H9 (cell line): ENCODE measurements at regions not wholly inside any gene's neighbourhood (a gene's known extent, or its start where the extent isn't known, plus 50 kb on each side); places are given as distances from the start of the nearest gene placed in this dataset.

Experiments used
- DNase-seq: peaks from one replicate; pipeline ENCODE4 v3.0.0-alpha.2; 2017
- H2AFZ ChIP-seq: one replicate; pipeline ENCODE4 v1.6.1; 2013; ENCODE audit warnings: mild to moderate bottlenecking, low read length, control low read depth, moderate library complexity
- H2AK5ac ChIP-seq: 2 replicates; pipeline ENCODE4 v1.6.1; 2013; ENCODE audit warnings: low read length, control low read depth, mixed read lengths; ENCODE audit not compliant: insufficient read length
- H2BK120ac ChIP-seq: one replicate; pipeline ENCODE4 v1.6.1; 2013; ENCODE audit warnings: low read depth, mild to moderate bottlenecking, low read length, control low read depth, inconsistent platforms; ENCODE audit not compliant: poor library complexity, severe bottlenecking
- H2BK12ac ChIP-seq: 2 replicates; pipeline ENCODE4 v1.6.1; 2013; ENCODE audit warnings: low read length, control low read depth, mixed read lengths, low read depth; ENCODE audit not compliant: insufficient read length
- H2BK15ac ChIP-seq: 2 replicates; pipeline ENCODE4 v1.6.1; 2013; ENCODE audit warnings: low read depth, low read length, control low read depth
- H2BK20ac ChIP-seq: one replicate; pipeline ENCODE4 v1.6.1; 2013; ENCODE audit warnings: low read depth, mild to moderate bottlenecking, low read length, control low read depth, inconsistent platforms; ENCODE audit not compliant: poor library complexity, severe bottlenecking
- H2BK5ac ChIP-seq: 2 replicates; pipeline ENCODE4 v1.6.1; 2013; ENCODE audit warnings: low read length, control low read depth, mixed read lengths; ENCODE audit not compliant: insufficient read length
- H3K14ac ChIP-seq: 2 replicates; pipeline ENCODE4 v1.6.1; 2013; ENCODE audit warnings: low read length, control low read depth; ENCODE audit not compliant: insufficient read depth
- H3K18ac ChIP-seq: 2 replicates; pipeline ENCODE4 v1.6.1; 2013; ENCODE audit warnings: low read depth, mild to moderate bottlenecking, mixed read lengths, low read length, control low read depth; ENCODE audit not compliant: insufficient read length
- H3K23ac ChIP-seq: 2 replicates; pipeline ENCODE4 v1.6.1; 2013; ENCODE audit warnings: low read length, control low read depth, mixed read lengths, low read depth; ENCODE audit not compliant: insufficient read length
- H3K23me2 ChIP-seq: 2 replicates; pipeline ENCODE4 v1.6.1; 2013; ENCODE audit warnings: low read depth, mild to moderate bottlenecking, mixed read lengths, low read length, control low read depth; ENCODE audit not compliant: insufficient read length, poor library complexity, severe bottlenecking
- H3K27ac ChIP-seq: 2 replicates; pipeline ENCODE4 v1.5.1; 2013; ENCODE audit warnings: low read length, control low read depth, mixed read lengths, low read depth; ENCODE audit not compliant: insufficient read length
- H3K27me3 ChIP-seq: 2 replicates; pipeline ENCODE4 v1.6.1; 2013; ENCODE audit warnings: low read length, control low read depth, inconsistent platforms; ENCODE audit not compliant: insufficient read depth
- H3K4ac ChIP-seq: 2 replicates; pipeline ENCODE4 v1.6.1; 2013; ENCODE audit warnings: low read depth, mild to moderate bottlenecking, control low read depth, inconsistent platforms, low read length, moderate library complexity
- H3K4me1 ChIP-seq: 2 replicates; pipeline ENCODE4 v1.6.1; 2013; ENCODE audit warnings: low read length, control low read depth, inconsistent platforms; ENCODE audit not compliant: insufficient read depth
- H3K4me2 ChIP-seq: 2 replicates; pipeline ENCODE4 v1.6.1; 2013; ENCODE audit warnings: low read length, control low read depth, mixed read lengths; ENCODE audit not compliant: insufficient read length, insufficient read depth
- H3K56ac ChIP-seq: 2 replicates; pipeline ENCODE4 v1.6.1; 2013; ENCODE audit warnings: low read depth, mild to moderate bottlenecking, mixed read lengths, low read length, control low read depth; ENCODE audit not compliant: insufficient read length
- H3K79me1 ChIP-seq: 2 replicates; pipeline ENCODE4 v1.6.1; 2013; ENCODE audit warnings: low read depth, mild to moderate bottlenecking, moderate library complexity, low read length, control low read depth, inconsistent platforms; ENCODE audit not compliant: insufficient read depth, poor library complexity, severe bottlenecking
- H3K79me2 ChIP-seq: 2 replicates; pipeline ENCODE4 v1.6.1; 2013; ENCODE audit warnings: low read length, control low read depth, inconsistent platforms; ENCODE audit not compliant: insufficient read depth
- H3K9ac ChIP-seq: 2 replicates; pipeline ENCODE4 v1.6.1; 2013; ENCODE audit warnings: low read length, control low read depth, mixed read lengths; ENCODE audit not compliant: insufficient read length; ENCODE audit errors: extremely low read depth
- H3K9me3 ChIP-seq: one replicate; pipeline ENCODE4 v1.6.1; 2013; ENCODE audit warnings: low read depth, low read length, inconsistent platforms; ENCODE audit not compliant: control insufficient read depth
- H3T11ph ChIP-seq: one replicate; pipeline ENCODE4 v1.6.1; 2013; ENCODE audit warnings: mild to moderate bottlenecking, low read length, control low read depth, inconsistent platforms
- H4K20me1 ChIP-seq: one replicate; pipeline ENCODE4 v1.6.1; 2013; ENCODE audit not compliant: control insufficient read depth, insufficient read length, insufficient read depth
- H4K5ac ChIP-seq: 2 replicates; pipeline ENCODE4 v1.6.1; 2013; ENCODE audit warnings: low read depth, mild to moderate bottlenecking, mixed read lengths, low read length, control low read depth; ENCODE audit not compliant: insufficient read length
- H4K8ac ChIP-seq: replicated peaks from 2 replicates; pipeline ENCODE4 v1.6.1; 2013; ENCODE audit warnings: low read length, control low read depth, mixed read lengths, low read depth; ENCODE audit not compliant: insufficient read length
- H4K91ac ChIP-seq: 2 replicates; pipeline ENCODE4 v1.6.1; 2013; ENCODE audit warnings: low read depth, mild to moderate bottlenecking, moderate library complexity, mixed read lengths, low read length, control low read depth; ENCODE audit not compliant: insufficient read length
- H3K27ac Mint-ChIP-seq, 3 experiments: 2 replicates in 2 of 3; 3 replicates in 1 of 3; pipeline ENCODE4 v1.8.0; 2020 to 2021; ENCODE audit warnings: mixed read lengths in 3 of 3, mild to moderate bottlenecking in 1 of 3, moderate library complexity in 1 of 3
- H3K27me3 Mint-ChIP-seq: 2 replicates; pipeline ENCODE4 v1.8.0; 2021; ENCODE audit warnings: low read depth, mild to moderate bottlenecking, moderate library complexity, mixed read lengths
- H3K36me3 Mint-ChIP-seq, 3 experiments: 2 replicates in 2 of 3; 3 replicates in 1 of 3; pipeline ENCODE4 v1.8.0; 2020 to 2021; ENCODE audit warnings: low read depth in 3 of 3, mixed read lengths in 3 of 3; ENCODE audit not compliant: insufficient read depth in 1 of 3
- H3K4me1 Mint-ChIP-seq, 2 experiments: 2 replicates each; pipeline ENCODE4 v1.8.0; 2020; ENCODE audit warnings: mixed read lengths in 2 of 2
- H3K4me3 Mint-ChIP-seq, 2 experiments: 2 replicates in 1 of 2; 3 replicates in 1 of 2; pipeline ENCODE4 v1.8.0; 2020 to 2021; ENCODE audit warnings: mild to moderate bottlenecking in 2 of 2, mixed read lengths in 2 of 2, moderate library complexity in 1 of 2
- H3K9me3 Mint-ChIP-seq, 2 experiments: 2 replicates in 1 of 2; 3 replicates in 1 of 2; pipeline ENCODE4 v1.8.0; 2020; ENCODE audit warnings: mild to moderate bottlenecking in 2 of 2, mixed read lengths in 2 of 2, moderate library complexity in 1 of 2
- WGBS: extraction: QIAGEN DNeasy Blood & Tissue Kit; methylation state at CpG from one replicate; pipeline ENCODE4 v1.1.7; 2013; ENCODE audit warnings: missing lambda C conversion rate, low lambda C conversion rate, mixed read lengths; ENCODE audit not compliant: insufficient read length; ENCODE audit errors: extremely low coverage; 5-methylcytosine and 5-hydroxymethylcytosine counted together
- TF ChIP-seq, protein P1 (sequence below): fragments of 200-600 bp; sonication (generic); conservative IDR thresholded peaks from 3 replicates; pipeline ENCODE4 v1.8.0; 2021; ENCODE audit warnings: antibody characterized with exemption, mild to moderate bottlenecking

DNA sequence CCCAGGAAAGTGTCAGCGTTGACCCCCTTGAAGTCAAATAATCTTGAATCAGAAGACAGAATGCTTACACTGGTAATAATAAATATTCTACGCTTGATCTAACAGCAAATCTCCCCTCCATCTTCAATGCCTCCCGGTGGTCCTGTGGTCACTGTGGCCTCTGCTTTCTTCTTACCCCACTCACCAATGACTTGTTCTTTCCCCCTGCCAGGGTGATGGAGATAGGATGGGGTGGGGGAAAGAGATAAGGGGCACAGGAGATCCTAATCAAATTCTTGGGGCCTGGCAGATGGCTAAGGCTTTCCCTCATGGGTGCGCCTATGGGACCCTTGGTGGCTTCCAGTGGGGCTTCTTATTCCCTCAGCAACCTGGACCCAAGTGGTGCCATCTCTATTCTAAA lies 152.6 kb upstream of the EGFLAM start:
- H3K18ac ChIP-seq, result no peak overlapping the region
- no peak overlapping the region for H3K14ac ChIP-seq
- 0 out of 2 replicates have a peak, but pooled peaks cover 3% of the 10 kb centered on the region for H3K27me3 ChIP-seq
- no peaks in the 10 kb centered on the region for H3K79me1 ChIP-seq
- no peak overlapping the region for H3K56ac ChIP-seq
- H3K4ac ChIP-seq, result no peak overlapping the region
- no peak overlapping the region for H4K8ac ChIP-seq
- no peak overlapping the region for H2BK12ac ChIP-seq
- no peak overlapping the region for H3T11ph ChIP-seq
- H3K27me3 Mint-ChIP-seq, result peaks cover 38% of the 10 kb centered on the region
- peaks cover 0 to 3% (median 0%) of the 10 kb centered on the region in 3 experiments; a peak in 1 of 7 replicates for H3K36me3 Mint-ChIP-seq
- no peaks in the 10 kb centered on the region for H4K20me1 ChIP-seq
- no peak overlapping the region for H3K9ac ChIP-seq
- no peak overlapping the region for H2BK5ac ChIP-seq
- no peak overlapping the region for H3K4me3 Mint-ChIP-seq
- H3K23ac ChIP-seq, result no peak overlapping the region
- H2BK120ac ChIP-seq, result no peak overlapping the region
- no peak overlapping the region for H3K27ac Mint-ChIP-seq
- no peak overlapping the region for H4K91ac ChIP-seq
- H3K27ac ChIP-seq, result no peak overlapping the region
- H3K4me2 ChIP-seq, result no peak overlapping the region
- no peak overlapping the region for H2BK15ac ChIP-seq
- H3K4me1 ChIP-seq, result peaks cover 11% of the 10 kb centered on the region
- TF ChIP-seq, protein P1, sequence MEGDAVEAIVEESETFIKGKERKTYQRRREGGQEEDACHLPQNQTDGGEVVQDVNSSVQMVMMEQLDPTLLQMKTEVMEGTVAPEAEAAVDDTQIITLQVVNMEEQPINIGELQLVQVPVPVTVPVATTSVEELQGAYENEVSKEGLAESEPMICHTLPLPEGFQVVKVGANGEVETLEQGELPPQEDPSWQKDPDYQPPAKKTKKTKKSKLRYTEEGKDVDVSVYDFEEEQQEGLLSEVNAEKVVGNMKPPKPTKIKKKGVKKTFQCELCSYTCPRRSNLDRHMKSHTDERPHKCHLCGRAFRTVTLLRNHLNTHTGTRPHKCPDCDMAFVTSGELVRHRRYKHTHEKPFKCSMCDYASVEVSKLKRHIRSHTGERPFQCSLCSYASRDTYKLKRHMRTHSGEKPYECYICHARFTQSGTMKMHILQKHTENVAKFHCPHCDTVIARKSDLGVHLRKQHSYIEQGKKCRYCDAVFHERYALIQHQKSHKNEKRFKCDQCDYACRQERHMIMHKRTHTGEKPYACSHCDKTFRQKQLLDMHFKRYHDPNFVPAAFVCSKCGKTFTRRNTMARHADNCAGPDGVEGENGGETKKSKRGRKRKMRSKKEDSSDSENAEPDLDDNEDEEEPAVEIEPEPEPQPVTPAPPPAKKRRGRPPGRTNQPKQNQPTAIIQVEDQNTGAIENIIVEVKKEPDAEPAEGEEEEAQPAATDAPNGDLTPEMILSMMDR, result no peak
- H2BK20ac ChIP-seq, result no peak overlapping the region
- WGBS, result no CpG with 5 or more reads among the region's 4 CpGs
- no peak overlapping the region for H2AK5ac ChIP-seq
- DNase-seq, result no peak
- H4K5ac ChIP-seq, result no peak overlapping the region
- no peak overlapping the region for H2AFZ ChIP-seq
- H3K79me2 ChIP-seq, result no peaks in the 10 kb centered on the region
- no peaks in the 10 kb centered on the region for H3K9me3 ChIP-seq
- H3K23me2 ChIP-seq, result no peaks in the 10 kb centered on the region
- H3K4me1 Mint-ChIP-seq, result peaks cover 32 to 39% of the 10 kb centered on the region in 2 experiments
- H3K9me3 Mint-ChIP-seq, result no peaks in the 10 kb centered on the region; a peak in 1 of 5 replicates
